ENCODE measurements at regions not wholly inside any gene's neighbourhood (a gene's known extent, or its start where the extent isn't known, plus 50 kb on each side); places are given as distances from the start of the nearest gene placed in this dataset.

DNA sequence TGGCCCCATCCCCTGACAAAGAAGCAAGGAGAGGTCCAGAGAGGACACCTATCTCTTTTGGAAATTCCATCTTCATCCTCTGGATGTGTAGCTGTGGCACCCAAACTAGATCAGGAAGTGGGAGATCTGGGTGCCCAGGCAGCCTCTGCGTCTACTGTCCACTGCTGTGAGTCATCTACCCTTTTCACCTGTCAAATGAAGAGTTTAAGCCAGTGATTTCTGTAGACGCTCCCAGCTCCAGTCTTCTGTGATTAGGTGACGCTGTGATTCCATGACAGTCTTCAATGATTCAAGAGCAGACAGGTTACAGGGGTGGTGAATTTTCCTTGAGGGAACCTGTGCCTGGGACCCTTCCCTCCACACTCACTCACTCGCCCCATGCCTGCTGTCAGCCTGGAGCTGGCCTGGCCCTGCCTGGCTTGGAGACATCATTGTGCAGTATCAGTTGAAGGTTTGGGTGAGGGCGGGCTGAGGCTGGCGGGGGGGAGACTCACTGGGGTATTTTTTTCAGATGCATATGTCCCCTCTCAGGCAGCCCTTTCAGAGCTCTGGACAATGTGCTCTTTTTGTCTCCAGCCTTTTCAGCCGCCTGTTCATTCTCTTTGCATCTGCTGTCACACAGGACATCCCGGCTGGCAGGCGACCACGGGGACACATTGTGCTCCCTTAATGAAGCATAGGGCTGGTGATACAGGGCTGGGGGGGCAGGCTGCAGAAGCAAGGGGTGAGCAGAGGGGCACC, 56.8 kb upstream of the PARP11 start:
- intact Hi-C loops (cut with DNase I) = no loop called here
- H3K36me3 ChIP-seq = no peaks in the 10 kb centered on the region
- DNase-seq (ENCODE audit: extremely low spot score in 2 of 2) = no peak
- H3K27me3 ChIP-seq = no peaks in the 10 kb centered on the region
- no peaks in the 10 kb centered on the region for H3K4me1 ChIP-seq
- H3K4me3 ChIP-seq = no peak overlapping the region
- no peaks in the 10 kb centered on the region for H3K9me3 ChIP-seq
- TF ChIP-seq POLR2AphosphoS5 (IDR thresholded peaks at IDR 0.05; ENCODE audit: insufficient read depth in 1 of 2, low read depth in 1 of 2) (no peak), POLR2A (IDR thresholded peaks at IDR 0.05) (no peak)
- TF ChIP-seq, protein P1, sequence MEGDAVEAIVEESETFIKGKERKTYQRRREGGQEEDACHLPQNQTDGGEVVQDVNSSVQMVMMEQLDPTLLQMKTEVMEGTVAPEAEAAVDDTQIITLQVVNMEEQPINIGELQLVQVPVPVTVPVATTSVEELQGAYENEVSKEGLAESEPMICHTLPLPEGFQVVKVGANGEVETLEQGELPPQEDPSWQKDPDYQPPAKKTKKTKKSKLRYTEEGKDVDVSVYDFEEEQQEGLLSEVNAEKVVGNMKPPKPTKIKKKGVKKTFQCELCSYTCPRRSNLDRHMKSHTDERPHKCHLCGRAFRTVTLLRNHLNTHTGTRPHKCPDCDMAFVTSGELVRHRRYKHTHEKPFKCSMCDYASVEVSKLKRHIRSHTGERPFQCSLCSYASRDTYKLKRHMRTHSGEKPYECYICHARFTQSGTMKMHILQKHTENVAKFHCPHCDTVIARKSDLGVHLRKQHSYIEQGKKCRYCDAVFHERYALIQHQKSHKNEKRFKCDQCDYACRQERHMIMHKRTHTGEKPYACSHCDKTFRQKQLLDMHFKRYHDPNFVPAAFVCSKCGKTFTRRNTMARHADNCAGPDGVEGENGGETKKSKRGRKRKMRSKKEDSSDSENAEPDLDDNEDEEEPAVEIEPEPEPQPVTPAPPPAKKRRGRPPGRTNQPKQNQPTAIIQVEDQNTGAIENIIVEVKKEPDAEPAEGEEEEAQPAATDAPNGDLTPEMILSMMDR (IDR thresholded peaks at IDR 0.05) = no peak
- no peak overlapping the region for H3K27ac ChIP-seq

DNA sequence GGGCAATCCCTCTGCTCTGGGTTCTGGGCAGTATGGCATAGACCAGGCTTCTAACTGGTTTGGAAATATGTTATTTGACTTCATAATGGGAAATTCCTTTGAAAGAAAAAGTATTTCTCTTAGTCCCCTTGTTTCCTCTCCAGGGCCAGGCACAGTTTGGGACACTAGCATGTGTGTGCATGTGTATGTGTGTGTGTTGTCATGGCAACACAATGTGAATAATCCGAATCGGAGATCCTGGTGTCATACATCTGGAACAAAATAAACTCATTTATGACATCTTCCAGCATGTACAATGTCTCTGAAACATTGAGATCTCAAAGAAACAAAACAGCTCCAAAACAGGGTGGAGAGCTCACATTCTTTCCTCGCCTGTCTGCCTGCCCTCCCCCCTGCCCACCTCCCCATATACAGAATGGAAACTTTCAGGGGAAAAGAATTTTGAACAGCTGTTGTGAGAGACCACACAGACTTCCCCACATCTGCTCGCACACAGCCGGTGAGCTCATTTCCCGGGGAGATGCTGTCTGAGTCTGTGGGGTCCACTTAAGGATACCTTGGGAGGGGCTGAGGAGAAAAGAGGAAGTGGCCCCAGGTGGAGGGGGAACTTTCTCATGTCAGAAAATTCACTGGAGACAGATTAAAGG, 55.5 kb upstream of the PARP11 start:
- DNase-seq (ENCODE audit: extremely low spot score in 2 of 2) = no peak

DNA sequence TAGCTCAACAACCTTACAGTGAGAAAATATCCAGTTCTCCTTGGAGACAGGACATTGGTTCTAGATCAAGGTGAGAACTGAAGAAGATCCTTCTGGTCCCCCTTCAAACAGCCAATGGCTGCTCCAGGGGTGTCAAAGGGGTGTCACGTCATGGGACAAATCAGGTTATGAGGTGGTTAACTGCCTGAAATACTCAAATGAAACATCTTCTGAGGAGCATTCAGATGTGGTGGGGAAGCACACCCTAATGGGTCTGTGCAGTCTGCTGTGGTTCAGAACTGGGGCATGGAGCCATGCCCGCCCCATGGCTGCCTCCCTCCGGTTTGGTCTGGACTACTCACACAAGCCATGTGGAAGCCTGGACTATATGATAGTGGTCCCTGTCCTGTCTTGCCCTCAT, 52.4 kb upstream of the PARP11 start:
- Histone ChIP-seq H3K27me3 (no peaks in the 10 kb centered on the region), H3K27ac (no peak overlapping the region)
- intact Hi-C loops (cut with DNase I) = no loop called here

More for the DNA sequence above, 55.5 kb upstream of the PARP11 start:
- Histone ChIP-seq H3K9me3 (no peaks in the 10 kb centered on the region), H3K27ac (no peak overlapping the region), H3K36me3 (no peaks in the 10 kb centered on the region), H3K27me3 (no peaks in the 10 kb centered on the region), H3K4me1 (no peaks in the 10 kb centered on the region), H3K4me3 (no peak overlapping the region)
- TF ChIP-seq POLR2A (IDR thresholded peaks at IDR 0.05) = no peak
- TF ChIP-seq, protein P1 (IDR thresholded peaks at IDR 0.05) = no peak
- TF ChIP-seq POLR2AphosphoS5 (IDR thresholded peaks at IDR 0.05; ENCODE audit: insufficient read depth in 1 of 2, low read depth in 1 of 2) = no peak
- intact Hi-C loops (cut with DNase I) = no loop called here

DNA sequence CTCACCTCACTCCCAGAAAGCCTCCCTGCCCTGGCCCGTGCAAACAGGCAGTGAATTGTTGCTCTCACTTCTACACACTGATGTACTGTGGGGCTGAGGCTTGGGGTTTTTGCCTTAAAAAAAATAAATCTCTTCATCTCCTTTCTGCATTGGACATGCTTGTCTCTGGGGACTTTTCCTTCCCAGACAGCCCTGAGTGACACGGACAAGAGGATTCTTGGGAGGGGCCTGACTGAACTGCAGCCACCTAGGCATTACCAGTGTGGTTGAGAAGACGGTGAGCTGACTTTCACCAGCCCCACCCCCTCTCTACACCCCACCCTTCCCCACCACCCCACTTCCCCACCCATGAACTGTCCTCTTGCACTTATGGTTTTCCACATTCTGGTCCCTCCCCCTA, 51.6 kb upstream of the PARP11 start:
- H3K4me1 ChIP-seq = no peaks in the 10 kb centered on the region
- no peaks in the 10 kb centered on the region for H3K36me3 ChIP-seq
- H3K27me3 ChIP-seq = no peaks in the 10 kb centered on the region
- no peaks in the 10 kb centered on the region for H3K9me3 ChIP-seq
- DNase-seq (ENCODE audit: extremely low spot score in 2 of 2) = no peak
- H3K27ac ChIP-seq = no peak overlapping the region
- no peak overlapping the region for H3K4me3 ChIP-seq
- TF ChIP-seq, protein P1 (IDR thresholded peaks at IDR 0.05) = no peak
- TF ChIP-seq POLR2A (IDR thresholded peaks at IDR 0.05) (no peak), POLR2AphosphoS5 (IDR thresholded peaks at IDR 0.05; ENCODE audit: insufficient read depth in 1 of 2, low read depth in 1 of 2) (no peak)
- intact Hi-C loops (cut with DNase I) = no loop called here

More for the DNA sequence above, 52.4 kb upstream of the PARP11 start:
- DNase-seq (ENCODE audit: extremely low spot score in 2 of 2) = no peak
- Histone ChIP-seq H3K4me3 (no peak overlapping the region), H3K9me3 (no peaks in the 10 kb centered on the region), H3K36me3 (no peaks in the 10 kb centered on the region), H3K4me1 (no peaks in the 10 kb centered on the region)
- TF ChIP-seq POLR2A (IDR thresholded peaks at IDR 0.05) = no peak

DNA sequence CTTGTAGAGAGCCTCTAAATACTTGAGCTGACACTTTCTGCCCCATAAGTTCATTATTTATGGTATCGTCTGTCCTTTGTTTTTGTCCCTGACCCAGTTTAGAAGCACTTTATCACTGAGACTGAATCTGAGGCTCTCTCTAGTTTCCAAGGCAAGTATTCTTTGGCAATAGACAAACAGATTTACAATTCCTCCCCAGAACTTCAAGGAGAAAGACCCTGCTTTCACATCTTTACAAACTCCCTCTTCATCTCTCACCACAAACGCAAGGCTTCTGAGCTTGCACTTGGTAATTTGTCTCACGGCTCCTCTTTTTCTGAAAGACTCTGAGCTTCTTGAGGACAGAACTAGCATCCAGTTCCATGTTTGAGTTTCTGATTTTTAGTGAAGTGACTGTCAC, 49.8 kb upstream of the PARP11 start:
- Histone ChIP-seq H3K27me3 (no peaks in the 10 kb centered on the region), H3K9me3 (no peaks in the 10 kb centered on the region), H3K27ac (no peak overlapping the region), H3K36me3 (no peaks in the 10 kb centered on the region), H3K4me3 (no peak overlapping the region), H3K4me1 (no peaks in the 10 kb centered on the region)
- intact Hi-C loops (cut with DNase I) = no loop called here
- TF ChIP-seq POLR2AphosphoS5 (IDR thresholded peaks at IDR 0.05; ENCODE audit: insufficient read depth in 1 of 2, low read depth in 1 of 2) = no peak
- TF ChIP-seq, protein P1 (IDR thresholded peaks at IDR 0.05) = no peak
- no peak for TF ChIP-seq POLR2A (IDR thresholded peaks at IDR 0.05)
- DNase-seq (ENCODE audit: extremely low spot score in 2 of 2) = no peak
